GM19452 (cell line): ENCODE measurements at regions not wholly inside any gene's neighbourhood (a gene's known extent, or its start where the extent isn't known, plus 50 kb on each side); places are given as distances from the start of the nearest gene placed in this dataset.
"Not testable (repeated sequence)": the region's sequence is repeated elsewhere in the genome, so short reads cannot be mapped to it uniquely, and the experiment has no call there.

Experiments used
- ATAC-seq: cut with Tn5 transposase; IDR thresholded peaks from one replicate; pipeline ENCODE4 v1.9.1; 2021; ENCODE audit not compliant: unreplicated experiment

DNA sequence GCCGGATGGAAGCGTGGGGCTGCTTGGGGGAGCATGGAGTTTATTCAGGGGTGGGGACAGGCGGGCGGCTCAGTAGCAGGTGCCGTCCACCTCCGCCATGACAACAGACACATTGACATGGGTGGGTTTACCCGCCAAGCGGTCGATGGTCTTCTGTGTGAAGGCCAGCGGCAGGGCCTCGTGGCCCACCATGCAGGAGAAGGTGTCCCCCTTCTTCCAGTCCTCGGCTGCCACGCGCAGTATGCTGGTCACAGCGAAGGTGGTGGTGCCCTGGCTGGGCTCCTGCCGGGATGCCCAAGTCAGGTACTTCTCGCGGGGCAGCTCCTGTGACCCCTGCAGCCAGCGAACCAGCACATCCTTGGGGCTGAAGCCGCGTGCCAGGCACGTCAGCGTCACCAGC is 180.7 kb downstream of the TMEM121 start:
- not testable (repeated sequence) for ATAC-seq

DNA sequence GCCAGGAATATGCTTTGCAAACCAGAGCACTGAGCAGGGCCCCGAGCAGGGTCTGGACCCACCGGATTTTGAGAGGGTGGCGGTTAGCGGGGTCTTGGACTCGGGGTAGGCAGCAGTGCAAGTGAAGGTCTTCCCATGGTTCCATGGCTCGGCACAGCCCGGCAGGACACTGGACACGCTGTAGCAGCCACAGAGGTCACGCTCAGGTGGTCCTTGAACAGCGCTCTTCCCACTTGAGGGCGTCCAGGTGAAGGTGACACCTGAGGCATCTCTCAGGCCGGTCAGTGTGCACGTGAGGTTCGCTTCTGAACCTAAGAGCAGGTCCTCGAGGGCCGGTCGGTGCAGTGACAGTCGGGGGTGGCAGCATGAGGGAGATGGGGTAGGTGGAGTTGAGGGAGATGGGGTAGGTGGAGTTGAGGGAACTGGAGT is 181.4 kb downstream of the TMEM121 start:
- ATAC-seq: not testable (repeated sequence)

DNA sequence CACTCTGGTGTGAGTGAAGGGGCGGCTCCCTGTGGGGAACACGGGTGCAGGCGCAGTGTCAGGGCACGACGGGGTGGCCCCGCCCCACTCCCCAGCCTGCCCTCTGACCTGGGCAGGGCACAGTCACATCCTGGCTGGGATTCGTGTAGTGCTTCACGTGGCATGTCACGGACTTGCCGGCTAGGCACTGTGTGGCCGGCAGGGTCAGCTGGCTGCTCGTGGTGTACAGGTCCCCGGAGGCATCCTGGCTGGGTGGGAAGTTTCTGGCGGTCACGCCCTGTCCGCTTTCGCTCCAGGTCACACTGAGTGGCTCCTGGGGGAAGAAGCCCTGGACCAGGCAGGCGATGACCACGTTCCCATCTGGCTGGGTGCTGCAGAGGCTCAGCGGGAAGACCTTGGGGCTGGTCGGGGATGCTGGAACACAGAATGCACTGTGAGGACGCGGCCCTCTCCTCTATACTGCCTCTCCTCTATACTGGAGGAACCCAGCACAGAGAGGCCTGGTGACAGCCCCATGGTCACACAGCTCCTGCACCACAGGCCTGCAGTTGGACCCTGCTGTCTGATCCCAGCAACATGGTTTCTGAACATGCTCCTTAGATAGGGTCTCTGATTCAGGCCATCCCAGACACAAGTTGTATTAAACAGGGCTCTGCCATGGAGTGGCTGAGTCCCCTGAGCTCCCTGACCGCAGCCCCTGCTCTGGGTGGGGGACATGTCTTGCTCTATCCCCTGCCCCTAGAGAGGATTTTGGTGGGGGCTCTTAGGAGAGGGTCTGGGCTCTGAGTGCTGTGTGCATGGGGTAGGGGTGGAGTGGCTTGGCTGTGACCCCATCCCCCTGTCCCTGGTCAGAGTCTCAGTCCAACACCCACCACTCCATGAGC is 182.1 kb downstream of the TMEM121 start:
- not testable (repeated sequence) for ATAC-seq

DNA sequence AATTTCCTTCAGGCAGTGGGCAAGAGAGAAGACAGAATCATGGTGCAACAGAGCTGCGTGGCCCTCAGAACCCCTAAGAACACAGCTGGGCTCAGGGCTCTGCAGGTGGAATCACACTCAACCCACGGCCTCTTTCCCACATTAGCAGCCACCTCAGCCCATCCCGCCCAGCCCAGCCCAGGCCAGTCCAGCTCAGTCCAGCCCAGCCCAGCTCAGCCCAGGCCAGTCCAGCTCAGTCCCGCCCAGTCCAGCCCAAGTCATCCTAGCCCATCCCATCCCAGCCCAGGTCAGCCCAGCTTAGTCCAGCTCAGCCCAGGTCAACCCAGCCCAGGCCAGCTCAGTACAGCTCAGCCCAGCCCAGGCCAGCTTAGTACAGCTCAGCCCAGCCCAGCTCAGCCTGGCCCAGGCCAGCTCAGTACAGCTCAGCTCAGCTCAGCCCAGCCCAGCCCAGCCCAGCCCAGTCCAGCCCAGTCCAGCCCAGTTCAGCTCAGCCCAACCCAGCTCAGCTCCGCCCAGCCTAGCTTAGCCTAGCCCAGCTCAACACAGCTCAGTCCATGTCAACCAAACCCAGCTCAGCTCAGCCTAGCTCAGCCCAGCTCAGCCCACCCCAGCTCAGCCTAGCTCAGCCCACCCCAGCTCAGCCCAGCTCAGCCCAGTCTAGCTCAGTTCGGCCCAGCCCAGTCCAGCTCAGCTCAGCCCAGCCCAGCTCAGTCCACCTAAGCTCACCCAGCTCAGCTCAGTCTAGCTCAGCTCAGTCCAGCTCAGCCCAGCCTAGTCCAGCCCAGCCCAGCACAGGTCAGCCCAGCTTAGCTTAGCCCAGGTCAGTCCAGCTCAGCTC is 183.1 kb downstream of the TMEM121 start:
- ATAC-seq: no peak

DNA sequence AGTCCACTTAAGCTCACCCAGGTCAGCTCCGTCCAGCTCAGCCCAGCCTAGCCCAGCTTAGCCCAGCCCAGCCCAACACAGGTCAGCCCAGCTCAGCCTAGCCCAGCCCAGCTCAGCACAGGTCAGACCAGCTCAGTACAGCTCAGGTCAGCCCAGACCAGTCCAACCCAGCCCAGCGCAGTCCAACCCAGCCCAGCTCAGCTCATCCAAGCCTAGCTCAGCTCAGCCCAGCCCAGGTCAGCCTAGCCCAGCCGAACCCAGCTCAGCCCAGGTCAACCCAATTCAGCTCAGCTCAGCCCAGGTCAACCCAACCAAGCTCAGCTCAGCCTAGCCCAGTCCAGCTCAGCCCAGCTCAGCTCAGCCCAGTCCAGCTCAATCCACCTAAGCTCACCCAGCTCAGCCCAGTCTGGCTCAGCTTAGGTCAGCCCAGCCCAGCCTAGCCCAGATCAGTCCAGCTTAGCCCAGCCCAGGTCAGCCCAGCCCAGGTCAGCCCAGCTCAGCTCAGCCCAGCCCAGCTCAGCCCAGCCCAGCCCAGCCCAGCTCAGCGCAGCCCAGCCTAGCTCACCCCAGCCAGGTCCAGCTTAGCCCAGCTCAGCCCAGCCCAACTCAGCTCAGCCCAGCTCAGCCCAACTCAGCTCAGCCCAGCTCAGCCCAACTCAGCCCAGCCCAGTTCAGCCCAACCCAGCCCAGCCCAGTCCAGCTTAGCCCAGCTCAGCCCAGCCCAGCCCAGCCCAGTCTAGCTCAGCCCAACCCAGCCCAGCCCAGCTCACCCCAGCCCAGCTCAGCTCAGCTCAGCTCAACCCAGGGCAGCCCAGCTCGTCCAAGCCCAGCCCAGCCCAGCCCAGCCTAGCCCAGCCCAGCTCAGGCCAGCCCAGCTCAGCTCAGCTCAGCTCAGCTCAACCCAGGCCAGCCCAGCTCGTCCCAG is 184.0 kb downstream of the TMEM121 start:
- no peak for ATAC-seq

DNA sequence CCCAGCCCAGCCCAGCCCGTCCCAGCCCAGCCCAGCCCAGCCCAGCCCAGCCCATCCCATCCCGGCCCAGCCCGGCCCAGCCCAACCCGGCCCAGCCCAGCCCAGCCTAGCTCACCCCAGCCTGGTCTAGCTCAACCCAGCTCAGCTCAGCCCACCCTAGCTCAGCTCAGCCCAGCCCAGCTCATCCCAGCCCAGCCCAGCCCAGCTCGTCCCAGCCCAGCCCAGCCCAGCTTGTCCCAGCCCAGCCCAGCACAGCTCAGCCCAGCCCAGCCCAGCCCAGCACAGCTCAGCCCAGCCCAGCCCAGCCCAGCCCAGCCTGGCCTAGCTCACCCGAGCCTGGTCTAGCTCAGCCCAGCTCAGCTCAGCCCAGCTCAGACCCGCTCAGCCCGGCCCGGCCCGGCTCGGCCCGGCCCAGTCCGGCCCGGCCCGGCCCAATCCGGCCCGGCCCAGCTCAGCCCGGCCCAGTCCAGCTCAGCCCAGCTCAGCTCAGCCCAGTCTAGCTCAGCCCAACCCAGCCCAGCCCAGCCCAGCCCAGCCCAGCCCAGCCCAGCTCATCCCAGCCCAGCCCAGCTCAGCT is 184.7 kb downstream of the TMEM121 start:
- ATAC-seq: no peak

DNA sequence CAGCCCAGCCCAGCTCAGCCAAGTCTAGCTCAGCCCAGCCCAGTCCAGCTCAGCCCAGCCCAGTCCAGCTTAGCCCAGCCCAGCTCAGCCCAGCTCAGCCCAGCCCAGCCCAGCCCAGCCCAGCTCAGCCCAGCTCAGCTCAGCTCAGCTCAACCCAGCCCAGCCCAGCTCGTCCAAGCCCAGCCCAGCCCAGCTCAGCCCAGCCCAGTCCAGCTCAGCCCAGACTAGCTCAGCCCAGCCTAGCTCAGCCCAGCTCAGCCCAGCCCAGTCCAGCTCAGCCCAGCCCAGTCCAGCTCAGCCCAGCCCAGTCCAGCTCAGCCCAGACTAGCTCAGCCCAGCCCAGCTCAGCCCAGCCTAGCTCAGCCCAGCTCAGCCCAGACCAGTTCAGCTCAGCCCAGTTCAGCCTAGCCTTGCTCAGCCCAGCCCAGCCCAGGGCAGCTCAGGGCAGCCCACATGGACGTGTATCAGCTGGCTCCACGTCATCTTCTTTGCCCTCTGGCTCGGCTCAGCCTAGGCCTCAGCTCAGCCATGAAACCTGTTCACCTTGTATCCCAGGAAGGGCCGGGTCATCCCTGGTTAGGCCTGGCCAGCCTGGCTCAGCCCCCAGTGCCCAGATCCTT is 185.6 kb downstream of the TMEM121 start:
- ATAC-seq: no peak

DNA sequence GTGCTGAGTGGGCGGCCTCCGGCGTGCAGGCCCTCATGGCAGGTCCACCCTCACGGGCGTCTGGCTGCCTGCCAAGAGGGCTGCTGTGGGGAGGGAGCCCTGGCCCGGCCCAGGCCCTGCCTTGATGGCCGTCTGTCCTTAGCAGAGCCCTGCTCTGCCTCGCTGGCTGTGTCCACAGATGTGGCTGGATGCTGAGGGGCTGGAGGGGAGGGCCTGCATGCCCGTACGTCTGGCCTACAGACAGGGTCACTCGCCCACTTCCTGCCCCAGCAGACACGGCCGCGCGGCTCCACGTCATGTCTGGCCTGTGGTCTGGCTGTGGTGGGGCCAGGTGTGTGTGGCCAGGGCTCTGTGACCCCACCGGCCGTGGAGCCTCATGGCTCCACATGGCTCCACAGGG is 186.3 kb downstream of the TMEM121 start:
- not testable (repeated sequence) for ATAC-seq

DNA sequence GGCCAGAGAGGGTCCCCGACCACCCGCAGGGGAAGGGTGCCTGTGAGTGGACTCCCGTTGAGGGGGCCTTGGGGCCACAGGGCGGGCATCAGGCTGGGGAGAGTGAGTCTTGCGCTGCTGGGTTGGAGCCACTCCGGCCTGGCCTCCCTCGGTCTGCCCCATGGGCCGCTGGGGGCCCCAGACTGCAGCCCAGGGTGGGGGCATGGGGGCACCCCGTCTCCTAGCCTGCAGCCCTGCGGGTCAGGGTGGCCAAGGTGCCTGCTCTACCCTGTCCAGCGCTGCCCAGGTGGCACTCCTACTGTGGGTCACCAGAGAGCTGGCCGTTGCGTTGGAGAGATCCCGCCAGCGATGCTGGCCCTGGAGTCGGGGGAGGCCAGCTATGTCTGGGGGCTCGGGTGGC is 186.8 kb downstream of the TMEM121 start:
- not testable (repeated sequence) for ATAC-seq

DNA sequence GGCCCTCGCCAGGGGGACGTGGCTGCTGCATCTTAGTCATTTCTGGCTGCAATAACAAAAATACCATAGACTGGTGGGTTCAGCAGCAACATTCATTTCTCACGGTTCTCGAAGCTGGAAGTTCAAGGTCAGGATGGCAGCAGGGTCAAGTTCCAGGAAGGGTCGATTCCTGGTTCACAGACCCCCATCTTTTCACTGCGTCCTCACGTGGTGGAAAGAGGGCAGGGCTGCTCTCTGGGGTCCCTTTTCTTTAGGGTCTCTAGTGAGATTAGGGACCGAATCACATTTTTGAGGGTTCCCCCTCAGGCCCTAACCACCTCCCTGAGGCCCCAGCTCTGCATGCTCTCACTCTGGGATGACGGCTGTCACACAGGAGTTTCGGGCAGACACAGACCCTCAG is 187.5 kb downstream of the TMEM121 start:
- not testable (repeated sequence) for ATAC-seq

DNA sequence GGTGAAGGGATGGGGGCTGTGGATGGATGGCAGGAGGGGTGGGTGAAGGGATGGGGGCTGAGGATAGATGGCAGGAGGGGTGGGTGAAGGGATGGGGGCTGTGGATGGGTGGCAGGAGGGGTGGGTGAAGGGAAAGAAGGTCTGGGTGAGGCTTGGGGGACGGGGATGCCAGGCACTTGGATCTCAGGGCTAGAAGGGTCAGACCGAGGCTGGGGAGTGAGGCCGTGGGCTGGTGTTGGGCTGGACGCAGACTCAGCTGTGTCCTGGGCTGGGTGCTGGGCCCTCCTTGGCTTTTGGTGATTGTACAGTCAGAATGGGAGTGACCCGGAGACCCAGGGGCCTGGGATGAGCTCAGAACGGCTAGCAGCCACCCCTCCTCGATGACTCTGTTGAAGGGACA is 192.4 kb downstream of the TMEM121 start:
- ATAC-seq: not testable (repeated sequence)

DNA sequence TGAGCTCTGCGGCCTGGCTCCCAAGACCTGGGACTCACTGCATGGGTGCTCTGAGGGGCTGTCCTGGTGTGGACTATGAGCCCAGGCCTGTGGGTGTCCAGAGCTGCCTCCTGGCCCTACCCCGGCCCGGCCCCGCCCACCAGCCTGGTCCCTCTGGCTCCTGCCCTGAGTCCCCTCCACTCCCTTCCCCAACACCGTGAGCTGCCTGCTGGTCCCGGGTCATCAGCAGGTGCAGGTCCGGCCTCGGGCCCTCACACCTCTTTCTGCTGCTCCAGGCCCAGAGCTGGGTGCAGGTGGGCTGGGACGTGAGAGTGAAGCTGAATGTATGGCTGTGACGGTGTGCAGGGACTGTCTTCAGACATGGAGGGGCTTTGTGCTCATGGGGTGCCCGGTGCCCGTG is 193.7 kb downstream of the TMEM121 start:
- ATAC-seq: not testable (repeated sequence)

DNA sequence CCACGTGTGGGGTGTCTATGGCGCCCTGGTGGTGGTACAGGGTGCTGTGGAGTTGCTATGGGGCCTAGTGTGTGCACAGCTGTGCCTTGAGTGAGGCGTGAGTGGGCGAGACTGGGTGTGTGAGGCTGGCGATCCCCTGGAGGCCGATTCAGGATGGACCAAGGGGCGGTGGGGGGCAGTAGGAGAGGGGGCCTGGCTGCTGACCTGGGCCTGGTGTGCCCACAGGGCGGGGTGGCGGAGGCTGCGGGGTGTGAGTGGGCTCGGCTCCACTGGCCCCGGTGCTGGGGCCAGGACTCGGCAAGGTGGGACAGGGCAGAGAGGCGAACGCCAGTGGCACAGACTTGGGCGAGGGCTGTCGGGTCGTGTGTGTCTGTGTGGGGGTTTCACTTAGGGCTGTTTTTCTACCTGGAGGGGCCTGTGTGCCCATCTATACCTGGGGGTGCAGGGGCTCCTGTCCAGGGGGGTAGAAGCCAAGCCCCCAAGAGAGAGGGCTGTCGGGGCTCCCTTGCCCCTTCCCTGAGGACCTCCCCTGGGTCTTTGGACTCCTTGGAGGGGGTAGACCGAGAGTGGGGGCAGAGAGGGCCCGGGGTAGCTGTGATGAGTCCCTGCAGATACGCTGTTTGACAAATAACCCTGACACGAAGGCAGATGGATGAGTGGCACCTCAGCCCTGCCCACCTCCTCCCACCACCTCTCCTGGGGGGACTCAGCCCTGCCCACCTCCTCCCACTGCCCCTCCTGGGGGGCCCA is 194.6 kb downstream of the TMEM121 start:
- not testable (repeated sequence) for ATAC-seq

DNA sequence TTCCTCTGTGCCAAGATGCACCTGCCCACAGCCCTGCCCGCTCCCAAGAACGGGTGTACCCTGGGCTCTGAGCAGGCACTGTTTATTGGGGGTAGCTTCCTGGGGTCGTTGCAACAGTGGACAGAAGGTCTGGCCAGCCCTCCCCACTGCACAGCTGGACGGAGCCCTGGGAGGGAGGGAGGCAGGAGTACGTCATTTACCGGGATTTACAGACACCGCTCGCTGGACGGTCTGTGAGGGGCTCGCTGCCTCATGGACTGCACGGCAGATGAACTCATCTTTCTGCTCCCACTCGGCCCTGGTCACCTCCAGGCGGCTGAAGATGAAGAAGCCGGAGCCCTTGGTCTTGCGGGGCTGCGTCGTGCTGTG is 195.2 kb downstream of the TMEM121 start:
- ATAC-seq: not testable (repeated sequence)

DNA sequence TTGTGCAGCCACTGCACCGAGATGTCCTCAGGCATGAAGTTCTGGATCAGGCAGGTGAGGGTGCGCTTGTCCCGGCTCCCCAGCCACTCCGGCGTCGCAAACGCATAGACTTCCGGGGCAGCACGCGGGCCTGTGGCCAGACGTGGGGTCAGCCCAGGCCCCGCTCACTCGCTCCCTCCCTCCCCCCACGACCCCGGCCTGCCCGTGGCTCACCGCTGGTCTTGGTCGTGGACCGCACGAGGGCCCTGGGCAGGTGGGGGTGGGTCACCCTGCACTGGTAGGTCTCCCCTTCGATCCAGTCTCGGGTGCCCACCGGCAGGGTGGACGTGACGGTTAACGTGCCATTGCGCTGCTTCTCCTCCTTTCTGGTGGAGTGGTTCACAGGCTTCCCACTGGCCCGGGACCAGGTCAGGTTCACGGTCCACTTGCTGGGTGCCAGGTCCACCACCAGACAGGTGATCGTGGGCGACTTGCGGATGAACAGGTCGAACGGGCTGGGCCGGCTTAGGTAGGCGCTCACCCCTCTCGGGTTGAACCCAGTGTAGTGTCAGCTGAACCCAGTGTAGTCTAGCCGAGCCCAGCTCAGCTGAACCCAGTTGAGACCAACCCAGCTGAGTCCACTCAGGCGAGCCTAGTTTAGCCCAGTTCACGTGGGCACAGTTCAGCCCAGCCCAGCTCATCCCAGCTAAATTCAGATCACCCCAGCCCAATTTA is 195.8 kb downstream of the TMEM121 start:
- ATAC-seq: not testable (repeated sequence)

DNA sequence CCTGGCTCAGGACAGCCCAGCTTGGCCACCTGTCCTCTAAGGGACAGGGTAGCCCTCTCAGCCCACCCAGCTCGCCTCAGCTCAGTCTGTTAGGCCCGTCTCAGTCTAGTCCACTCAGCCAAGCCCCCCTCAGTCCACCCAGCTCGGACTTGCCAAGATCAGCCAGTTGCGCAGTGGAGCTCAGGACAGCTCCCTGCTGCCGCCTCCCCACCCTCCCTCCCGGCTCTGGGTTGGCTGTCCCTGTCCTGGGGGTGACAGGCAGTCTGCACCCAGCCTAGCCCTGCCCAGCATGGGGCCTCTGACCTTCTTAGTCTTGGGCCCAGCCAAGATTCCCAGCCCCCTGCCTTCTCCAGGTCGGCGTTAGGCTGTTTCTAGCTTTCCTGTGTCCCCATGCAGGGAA is 196.9 kb downstream of the TMEM121 start:
- ATAC-seq: not testable (repeated sequence)

DNA sequence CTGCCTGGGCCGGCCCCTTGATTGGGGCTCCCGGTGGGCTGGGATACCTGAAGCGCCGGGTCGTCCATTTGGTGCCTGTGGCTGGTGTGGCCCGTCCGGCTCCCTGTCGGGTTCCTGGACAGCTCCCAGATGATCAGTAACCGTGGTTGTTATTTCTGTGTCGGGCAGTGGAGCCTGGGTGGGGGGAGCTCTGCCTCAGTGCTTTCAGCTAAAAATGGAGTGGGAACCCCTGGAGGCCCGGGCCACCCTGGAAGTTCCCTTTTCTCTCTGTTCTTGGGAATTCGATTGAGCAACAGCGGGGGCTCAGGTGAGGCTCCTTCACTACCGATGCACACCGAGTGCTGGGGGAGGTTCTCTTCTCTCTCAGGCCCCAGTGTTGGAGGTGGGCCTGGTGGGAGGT is 197.4 kb downstream of the TMEM121 start:
- ATAC-seq: not testable (repeated sequence)

DNA sequence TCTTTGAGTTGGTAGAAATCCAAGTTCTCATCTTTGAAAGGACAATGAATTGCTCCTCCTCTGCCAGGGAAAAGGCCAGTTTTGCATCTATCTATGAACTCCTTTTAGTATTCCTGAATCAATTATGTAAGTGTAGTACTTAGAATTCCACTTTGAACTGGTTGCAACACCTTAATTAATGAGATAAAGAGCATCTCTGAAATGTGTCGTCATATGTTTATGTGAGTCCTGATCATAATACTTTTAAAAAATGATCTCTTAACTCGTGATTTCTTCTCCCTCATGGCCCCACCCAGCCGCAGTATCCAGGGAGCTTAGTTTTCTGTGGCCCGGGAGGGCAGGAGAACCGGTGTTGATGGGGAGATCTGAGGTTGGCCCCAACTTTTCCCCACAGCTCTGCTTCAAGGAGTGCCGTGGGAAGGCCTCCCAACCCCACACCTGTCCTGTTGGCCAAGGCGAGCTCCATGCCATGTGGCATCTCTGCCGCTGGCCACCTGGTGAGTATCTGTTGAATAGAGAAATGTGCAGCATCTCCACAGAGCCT is 203.5 kb downstream of the TMEM121 start:
- not testable (repeated sequence) for ATAC-seq
